HUES48 (cell line): ENCODE measurements at regions not wholly inside any gene's neighbourhood (a gene's known extent, or its start where the extent isn't known, plus 50 kb on each side); places are given as distances from the start of the nearest gene placed in this dataset.
A peak's percentile ranks its signal among the peaks of the same experiment; 100 is the strongest.
"Not testable (repeated sequence)": the region's sequence is repeated elsewhere in the genome, so short reads cannot be mapped to it uniquely, and the experiment has no call there.

Experiments used
- H3K27ac ChIP-seq: one replicate; pipeline ENCODE4 v1.7.0; 2013; ENCODE audit warnings: low read depth, low read length, inconsistent platforms
- H3K27me3 ChIP-seq: 2 replicates; pipeline ENCODE4 v1.6.1; 2013; ENCODE audit warnings: mild to moderate bottlenecking, low read length; ENCODE audit not compliant: control insufficient read depth, insufficient read depth
- H3K36me3 ChIP-seq: 2 replicates; pipeline ENCODE4 v1.6.1; 2013; ENCODE audit warnings: low read length; ENCODE audit not compliant: control insufficient read depth, insufficient read depth
- H3K4me1 ChIP-seq: 2 replicates; pipeline ENCODE4 v1.6.1; 2013; ENCODE audit warnings: mild to moderate bottlenecking, low read length; ENCODE audit not compliant: control insufficient read depth, insufficient read depth
- H3K4me3 ChIP-seq: 2 replicates; pipeline ENCODE4 v1.5.1; 2013; ENCODE audit warnings: mild to moderate bottlenecking, low read depth, low read length
- H3K9ac ChIP-seq: 2 replicates; pipeline ENCODE4 v1.6.1; 2013; ENCODE audit warnings: mild to moderate bottlenecking, low read depth, low read length, moderate library complexity
- H3K9me3 ChIP-seq: 2 replicates; pipeline ENCODE4 v1.6.1; 2013; ENCODE audit warnings: low read length; ENCODE audit not compliant: control insufficient read depth, insufficient read depth

DNA sequence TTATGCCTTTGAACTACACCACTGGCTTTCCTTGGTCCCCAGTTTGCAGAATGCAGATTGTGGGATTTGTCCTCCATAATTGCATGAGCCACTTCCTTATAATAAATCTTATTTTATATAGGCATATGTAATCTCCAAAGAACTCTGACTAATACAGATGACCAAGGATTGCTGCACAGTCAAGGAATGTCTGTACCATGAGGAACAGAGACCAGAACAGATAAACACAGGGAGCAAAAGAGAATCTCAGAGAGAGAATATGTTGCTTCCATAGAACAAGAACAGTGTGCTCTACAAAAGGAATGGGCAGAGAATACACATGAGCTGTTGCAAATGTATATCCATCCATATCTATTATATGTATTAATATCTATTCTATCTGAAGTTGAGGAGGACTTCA is 111.1 kb downstream of the ADRA2C start:
- Histone ChIP-seq H3K9ac (no peak overlapping the region), H3K27ac (no peak overlapping the region), H3K9me3 (no peaks in the 10 kb centered on the region; the same call in 1 of the 2 replicates), H3K4me3 (no peak overlapping the region), H3K27me3 (peaks cover 56% of the 10 kb centered on the region), H3K4me1 (0 out of 2 replicates have a peak, but pooled peaks cover 4% of the 10 kb centered on the region), H3K36me3 (no peaks in the 10 kb centered on the region)

DNA sequence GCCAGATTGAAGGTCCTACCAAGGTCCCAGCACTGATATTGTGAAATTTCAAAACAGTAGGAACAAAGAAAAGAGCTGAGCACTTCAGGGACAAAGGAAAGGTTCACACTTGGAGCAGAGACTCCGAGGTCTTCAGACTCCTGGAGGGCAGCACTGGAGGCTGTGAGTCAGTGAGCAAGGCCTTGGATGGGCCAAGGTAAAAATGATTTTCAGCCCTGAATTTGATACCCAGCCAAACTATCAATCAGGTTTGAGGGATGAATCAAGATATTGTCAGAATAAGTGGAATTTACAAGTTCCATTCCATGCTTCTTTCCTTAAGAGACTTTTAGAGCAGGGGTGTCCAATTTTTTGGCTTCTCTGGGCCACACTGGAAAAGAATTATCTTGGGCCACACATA is 111.7 kb downstream of the ADRA2C start:
- Histone ChIP-seq H3K27me3 (peaks cover 50% of the 10 kb centered on the region), H3K27ac (no peak overlapping the region), H3K9ac (no peak overlapping the region), H3K4me1 (0 out of 2 replicates have a peak, but pooled peaks cover 4% of the 10 kb centered on the region), H3K4me3 (no peak overlapping the region), H3K9me3 (no peaks in the 10 kb centered on the region; the same call in 1 of the 2 replicates), H3K36me3 (no peaks in the 10 kb centered on the region)

DNA sequence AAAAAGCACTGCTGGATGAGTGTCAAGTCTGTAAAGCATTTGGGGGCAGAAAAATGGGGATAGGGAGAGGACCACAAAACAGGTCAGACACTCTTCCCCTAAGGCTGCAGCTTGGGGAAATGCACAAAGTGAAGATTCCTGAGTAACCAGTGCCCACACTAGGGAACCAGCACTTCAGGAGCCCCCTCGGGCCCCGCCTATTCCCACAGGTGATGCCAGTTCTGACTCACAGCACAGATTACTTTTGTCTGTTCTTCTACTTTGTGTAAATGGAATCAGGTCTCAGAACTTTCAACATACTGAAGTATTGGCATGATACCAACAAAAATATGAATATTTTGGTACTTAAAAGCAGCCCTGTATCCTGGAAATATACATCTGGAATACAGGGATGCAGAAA is 112.5 kb downstream of the ADRA2C start:
- Histone ChIP-seq H3K4me1 (0 out of 2 replicates have a peak, but pooled peaks cover 4% of the 10 kb centered on the region), H3K36me3 (no peaks in the 10 kb centered on the region), H3K27me3 (peaks cover 42% of the 10 kb centered on the region), H3K4me3 (no peak overlapping the region), H3K27ac (no peak overlapping the region), H3K9me3 (no peaks in the 10 kb centered on the region; the same call in 1 of the 2 replicates), H3K9ac (no peak overlapping the region)

DNA sequence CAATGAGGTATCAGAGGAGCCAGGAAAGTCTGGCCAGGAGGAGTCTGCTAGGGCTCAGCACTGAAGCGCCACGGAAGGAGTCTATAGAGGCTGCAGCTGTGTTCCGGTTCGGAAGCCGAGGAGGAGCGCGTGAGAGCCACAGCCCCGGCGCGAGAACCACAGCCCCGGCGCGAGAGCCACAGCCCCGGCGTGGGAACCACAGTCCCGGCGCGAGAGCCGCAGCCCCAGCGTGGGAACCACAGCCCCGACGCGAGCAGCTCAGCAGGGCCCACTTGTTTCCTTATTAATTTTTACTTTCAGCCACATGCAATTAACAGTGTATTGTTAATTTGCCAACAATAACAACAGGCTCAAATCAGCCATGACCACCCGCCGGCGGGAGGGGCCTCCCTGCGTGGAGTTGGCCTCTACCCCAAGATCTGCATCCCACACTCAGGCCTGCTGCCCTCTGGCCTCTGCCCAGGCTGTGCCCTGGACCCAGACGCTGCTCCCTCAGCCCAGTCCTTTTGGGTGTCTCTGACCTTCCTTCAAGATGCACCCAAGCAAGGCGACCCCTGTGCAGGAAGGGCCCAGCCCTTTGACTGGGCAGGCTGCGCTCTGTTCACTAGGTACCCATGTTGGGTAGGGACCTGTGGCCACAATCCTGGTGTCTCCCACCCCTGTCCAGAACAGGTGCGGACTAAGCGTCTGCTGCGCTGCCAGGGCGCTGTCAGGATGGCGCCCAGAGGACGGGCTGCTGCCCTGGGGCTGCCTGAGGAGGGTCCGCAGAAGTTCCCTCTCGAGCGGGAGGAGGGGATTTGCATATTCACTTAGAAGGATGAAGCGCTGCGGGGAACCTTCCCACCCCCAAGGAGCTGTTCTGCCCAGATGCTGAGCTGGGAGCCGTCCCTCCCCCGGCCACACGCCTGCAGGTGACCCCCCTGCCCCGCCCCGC is 113.8 kb downstream of the ADRA2C start:
- Histone ChIP-seq H3K9me3 (no peaks in the 10 kb centered on the region; the same call in 1 of the 2 replicates), H3K36me3 (no peaks in the 10 kb centered on the region), H3K27ac (no peak overlapping the region), H3K27me3 (peaks cover 33% of the 10 kb centered on the region), H3K9ac (no peak overlapping the region), H3K4me1 (0 out of 2 replicates have a peak, but pooled peaks cover 4% of the 10 kb centered on the region), H3K4me3 (peak overlapping the region; percentile 25; the same call in 1 of the 2 replicates)

DNA sequence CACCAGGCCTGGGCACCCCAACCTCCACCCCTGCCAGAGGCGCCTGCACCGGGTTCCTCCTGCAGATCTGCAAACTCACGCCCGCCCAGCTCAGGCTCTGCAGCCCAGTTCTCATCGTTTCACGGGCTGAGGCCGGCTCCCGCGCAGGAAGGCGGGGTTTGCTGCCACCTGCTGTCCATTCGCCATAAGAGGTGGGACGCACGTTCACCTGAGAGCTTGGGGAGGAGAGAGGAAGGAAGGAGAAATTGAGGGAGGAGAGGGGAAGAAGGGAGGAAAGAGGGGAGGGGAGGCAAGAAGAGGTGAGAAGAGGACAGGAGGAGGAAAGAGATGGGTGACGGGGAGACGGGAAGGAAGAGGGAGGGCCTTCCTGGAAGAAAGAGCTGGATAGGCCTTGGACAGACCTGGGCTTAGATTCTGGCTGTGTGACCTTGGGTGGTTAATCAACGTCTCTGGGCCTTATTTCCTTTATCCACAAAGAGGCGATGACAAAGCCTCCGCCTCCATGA is 114.5 kb downstream of the ADRA2C start:
- no peak overlapping the region; the same call in 1 of the 2 replicates for H3K4me3 ChIP-seq

DNA sequence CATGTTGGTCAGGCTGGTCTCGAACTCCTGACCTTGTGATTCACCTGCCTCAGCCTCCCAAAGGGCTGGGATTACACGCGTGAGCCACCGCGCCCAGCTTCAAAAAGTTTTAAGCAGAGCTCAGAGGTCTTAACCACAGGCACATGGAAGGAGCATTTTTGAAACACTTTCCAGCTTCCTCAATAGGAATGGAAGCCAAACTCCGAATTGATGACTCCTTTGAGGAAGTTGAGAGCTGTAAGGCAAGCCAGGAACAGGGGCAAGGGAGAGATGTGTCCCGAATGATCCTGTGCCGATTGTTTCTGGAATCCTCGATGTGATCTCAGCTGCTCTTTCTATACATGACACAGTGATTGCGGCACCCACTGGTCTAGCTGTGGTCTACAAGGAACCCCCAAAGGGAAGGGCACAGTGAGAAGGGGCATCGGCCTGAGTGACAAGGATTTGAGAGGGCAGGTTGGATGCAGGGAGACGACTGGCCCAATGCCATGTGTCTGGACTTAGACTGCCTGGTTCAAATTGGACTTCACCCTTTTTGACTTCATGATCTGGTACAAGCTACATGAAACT is 116.2 kb downstream of the ADRA2C start:
- not testable (repeated sequence) for H3K27ac ChIP-seq

More for the DNA sequence above, 114.5 kb downstream of the ADRA2C start:
- no peaks in the 10 kb centered on the region for H3K36me3 ChIP-seq
- H3K9me3 ChIP-seq: no peaks in the 10 kb centered on the region; the same call in 1 of the 2 replicates
- H3K4me1 ChIP-seq: 0 out of 2 replicates have a peak, but pooled peaks cover 4% of the 10 kb centered on the region
- no peak overlapping the region for H3K27ac ChIP-seq
- H3K27me3 ChIP-seq: peaks cover 29% of the 10 kb centered on the region
- H3K9ac ChIP-seq: no peak overlapping the region

DNA sequence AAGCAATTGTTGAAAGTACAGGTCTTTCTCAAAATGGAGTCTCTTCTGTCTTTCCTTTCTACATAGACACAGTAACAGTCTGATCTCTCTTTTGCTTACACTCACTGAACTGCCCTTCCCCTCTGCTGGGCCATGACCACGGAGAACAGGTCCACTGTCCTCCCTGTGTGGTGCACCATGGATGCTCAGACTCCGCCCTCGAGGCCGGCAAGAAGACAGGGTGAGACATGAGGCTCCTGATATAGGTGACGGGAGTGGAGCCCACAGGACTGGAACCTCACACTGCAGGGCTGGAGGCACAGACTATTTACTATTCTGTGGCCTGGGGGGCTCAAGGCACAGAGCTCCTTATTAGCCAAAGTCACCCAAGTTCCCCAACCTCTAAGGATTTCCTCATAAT is 118.1 kb downstream of the ADRA2C start:
- not testable (repeated sequence) for H3K36me3 ChIP-seq, H3K9ac ChIP-seq, H3K27ac ChIP-seq, H3K4me1 ChIP-seq, H3K4me3 ChIP-seq, H3K27me3 ChIP-seq, H3K9me3 ChIP-seq

More for the DNA sequence above, 116.2 kb downstream of the ADRA2C start:
- not testable (repeated sequence) for H3K9me3 ChIP-seq, H3K9ac ChIP-seq, H3K36me3 ChIP-seq, H3K4me1 ChIP-seq, H3K4me3 ChIP-seq
- H3K27me3 ChIP-seq: peaks cover 22% of the 10 kb centered on the region

DNA sequence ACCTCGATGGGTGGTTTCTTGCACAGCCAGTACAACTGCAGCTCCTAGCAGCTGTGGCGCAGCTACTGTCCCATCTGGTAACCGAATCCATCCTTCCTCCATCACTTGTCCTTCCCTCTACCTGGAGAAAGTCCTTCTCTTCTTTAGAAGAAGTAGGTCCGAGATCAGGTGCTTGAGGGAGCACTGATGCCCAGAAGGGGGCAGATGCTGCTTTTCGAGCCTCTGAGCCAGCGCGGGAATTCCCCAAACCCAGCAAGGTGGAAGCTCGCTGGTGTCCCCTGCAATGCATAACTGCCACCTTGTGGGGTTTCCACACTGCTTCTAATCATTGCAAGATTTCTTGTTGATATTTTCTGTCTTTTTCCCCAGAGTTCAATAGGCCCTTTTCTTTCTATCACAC is 127.4 kb downstream of the ADRA2C start:
- H3K27ac ChIP-seq, H3K9ac ChIP-seq, H3K4me1 ChIP-seq, H3K9me3 ChIP-seq, H3K4me3 ChIP-seq, H3K27me3 ChIP-seq, H3K36me3 ChIP-seq: not testable (repeated sequence)

DNA sequence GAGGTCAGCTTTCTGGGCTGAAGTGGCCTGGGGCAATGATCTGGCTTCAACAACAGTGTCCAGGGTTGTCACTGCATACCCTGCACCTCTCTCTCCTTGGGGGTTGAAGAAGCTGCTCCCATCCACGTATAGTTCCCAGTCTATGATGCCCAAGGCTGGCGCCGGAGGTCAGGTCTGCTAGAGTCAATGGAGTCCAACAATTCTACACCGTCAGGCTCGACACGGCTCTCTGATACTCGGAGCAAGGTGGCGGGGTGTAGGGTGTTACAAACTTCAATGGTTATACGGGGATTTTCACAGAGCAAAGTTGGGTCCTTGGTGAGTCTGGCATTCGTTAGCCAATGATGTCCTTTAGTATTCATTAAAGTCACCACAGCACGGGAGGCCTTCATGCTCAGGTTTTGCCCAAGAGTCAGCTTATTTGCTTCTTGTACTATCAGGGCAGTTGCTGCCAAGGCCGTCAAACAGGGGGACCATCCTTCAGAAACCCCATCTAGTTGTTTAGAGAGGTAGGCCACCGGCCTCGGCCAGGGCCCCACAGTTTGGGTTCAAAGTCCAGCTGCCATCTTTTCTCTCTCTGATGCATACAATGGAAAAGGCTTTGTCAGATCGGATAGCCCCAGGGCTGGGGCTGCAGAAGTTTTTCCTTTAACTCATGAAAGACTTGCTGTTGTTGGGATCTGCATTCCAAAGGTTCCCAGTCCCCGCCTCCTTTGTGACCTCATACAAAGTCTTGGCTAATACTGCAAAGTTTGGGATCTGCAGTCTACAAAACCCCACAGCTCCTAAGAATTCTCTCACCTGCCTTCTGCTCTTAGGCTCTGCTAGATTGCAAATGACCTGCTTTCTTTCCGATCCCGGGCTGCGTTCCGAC is 128.1 kb downstream of the ADRA2C start:
- H3K4me3 ChIP-seq, H3K27ac ChIP-seq, H3K27me3 ChIP-seq, H3K36me3 ChIP-seq, H3K4me1 ChIP-seq, H3K9ac ChIP-seq, H3K9me3 ChIP-seq: not testable (repeated sequence)

DNA sequence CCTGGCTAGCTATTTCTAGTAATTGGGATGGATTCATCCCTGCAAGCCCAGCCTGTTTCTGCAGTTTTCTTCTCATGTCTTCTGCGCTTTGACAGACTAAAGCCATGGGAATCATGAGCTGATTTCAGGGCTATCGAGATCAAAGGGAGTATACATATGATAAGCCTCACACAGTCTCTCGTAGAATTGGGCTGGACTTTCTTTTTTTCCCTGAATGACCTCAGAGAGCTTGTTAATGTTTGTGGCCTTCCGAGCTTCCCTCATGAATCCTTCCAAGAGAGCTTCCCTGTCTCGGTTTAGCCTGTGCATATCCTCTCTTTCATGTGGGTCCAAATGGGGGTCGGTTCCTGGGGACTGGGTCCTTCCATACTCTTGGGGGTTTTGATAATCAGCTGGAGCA is 130.3 kb downstream of the ADRA2C start:
- Histone ChIP-seq H3K27ac (no peak overlapping the region), H3K4me1 (0 out of 2 replicates have a peak, but pooled peaks cover 5% of the 10 kb centered on the region)

More for the DNA sequence above, 130.3 kb downstream of the ADRA2C start:
- Histone ChIP-seq H3K9ac (no peak overlapping the region), H3K9me3 (no peaks in the 10 kb centered on the region), H3K36me3 (no peaks in the 10 kb centered on the region), H3K27me3 (no peaks in the 10 kb centered on the region; the same call in 1 of the 2 replicates), H3K4me3 (no peak overlapping the region)
